GM12872 (cell line): ENCODE measurements at regions not wholly inside any gene's neighbourhood (a gene's known extent, or its start where the extent isn't known, plus 50 kb on each side); places are given as distances from the start of the nearest gene placed in this dataset.

Experiments used
- TF ChIP-seq, protein P1 (sequence below): IDR thresholded peaks from 3 replicates; pipeline ENCODE4 v1.5.1; 2011; ENCODE audit warnings: low read depth, mild to moderate bottlenecking, low read length, moderate library complexity; ENCODE audit not compliant: insufficient read depth

DNA sequence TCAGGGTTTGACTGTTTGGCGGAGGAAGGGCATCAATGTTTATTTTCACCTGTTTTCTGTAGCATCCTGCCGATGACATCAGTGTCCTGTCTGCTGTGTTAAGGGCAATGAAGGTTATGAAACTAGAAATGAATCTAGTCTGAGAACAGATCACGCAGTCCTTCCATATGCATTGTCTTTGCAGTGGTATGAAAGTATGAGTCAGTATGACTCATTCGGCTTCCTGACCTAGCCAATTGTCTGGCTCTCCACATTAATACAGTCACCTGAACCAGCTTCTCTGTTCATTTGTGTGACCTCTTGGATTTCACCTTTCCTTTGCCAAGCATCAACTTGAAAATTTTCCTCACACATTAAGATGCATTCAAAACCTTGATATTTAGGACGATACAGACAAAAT is 353.8 kb downstream of the RND3 start:
- TF ChIP-seq, protein P1, sequence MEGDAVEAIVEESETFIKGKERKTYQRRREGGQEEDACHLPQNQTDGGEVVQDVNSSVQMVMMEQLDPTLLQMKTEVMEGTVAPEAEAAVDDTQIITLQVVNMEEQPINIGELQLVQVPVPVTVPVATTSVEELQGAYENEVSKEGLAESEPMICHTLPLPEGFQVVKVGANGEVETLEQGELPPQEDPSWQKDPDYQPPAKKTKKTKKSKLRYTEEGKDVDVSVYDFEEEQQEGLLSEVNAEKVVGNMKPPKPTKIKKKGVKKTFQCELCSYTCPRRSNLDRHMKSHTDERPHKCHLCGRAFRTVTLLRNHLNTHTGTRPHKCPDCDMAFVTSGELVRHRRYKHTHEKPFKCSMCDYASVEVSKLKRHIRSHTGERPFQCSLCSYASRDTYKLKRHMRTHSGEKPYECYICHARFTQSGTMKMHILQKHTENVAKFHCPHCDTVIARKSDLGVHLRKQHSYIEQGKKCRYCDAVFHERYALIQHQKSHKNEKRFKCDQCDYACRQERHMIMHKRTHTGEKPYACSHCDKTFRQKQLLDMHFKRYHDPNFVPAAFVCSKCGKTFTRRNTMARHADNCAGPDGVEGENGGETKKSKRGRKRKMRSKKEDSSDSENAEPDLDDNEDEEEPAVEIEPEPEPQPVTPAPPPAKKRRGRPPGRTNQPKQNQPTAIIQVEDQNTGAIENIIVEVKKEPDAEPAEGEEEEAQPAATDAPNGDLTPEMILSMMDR: no peak

DNA sequence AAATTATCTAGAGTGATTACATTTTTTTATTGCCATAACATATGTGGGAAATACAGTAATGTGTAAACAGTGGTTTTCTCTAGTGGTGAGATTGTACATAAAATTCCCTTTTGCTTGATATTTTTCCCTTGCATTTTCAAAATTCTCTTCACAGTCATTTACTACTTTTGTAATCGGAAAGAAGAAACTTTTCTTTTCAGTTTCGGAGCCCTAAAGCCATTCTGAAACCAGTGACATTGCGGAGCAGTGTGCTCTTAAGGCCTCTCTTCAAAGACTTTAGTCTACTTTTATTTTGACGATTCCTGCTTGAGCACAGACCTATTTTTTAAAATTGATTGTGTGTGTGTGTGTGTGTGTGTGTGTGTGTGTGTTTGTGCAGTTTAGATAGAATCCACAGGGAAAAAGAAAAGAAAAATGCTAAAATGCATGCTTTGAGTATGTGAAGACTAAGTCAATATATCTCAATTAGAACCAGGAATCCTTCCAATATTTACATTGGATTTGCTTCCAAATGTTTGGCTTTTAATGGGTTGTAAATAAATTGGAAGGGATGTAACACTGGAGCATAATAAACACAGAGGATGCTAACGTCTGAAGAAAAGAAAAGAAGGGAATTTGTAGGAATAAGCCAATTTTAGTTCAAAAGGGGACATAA is 357.4 kb downstream of the RND3 start:
- TF ChIP-seq, protein P1: no peak

DNA sequence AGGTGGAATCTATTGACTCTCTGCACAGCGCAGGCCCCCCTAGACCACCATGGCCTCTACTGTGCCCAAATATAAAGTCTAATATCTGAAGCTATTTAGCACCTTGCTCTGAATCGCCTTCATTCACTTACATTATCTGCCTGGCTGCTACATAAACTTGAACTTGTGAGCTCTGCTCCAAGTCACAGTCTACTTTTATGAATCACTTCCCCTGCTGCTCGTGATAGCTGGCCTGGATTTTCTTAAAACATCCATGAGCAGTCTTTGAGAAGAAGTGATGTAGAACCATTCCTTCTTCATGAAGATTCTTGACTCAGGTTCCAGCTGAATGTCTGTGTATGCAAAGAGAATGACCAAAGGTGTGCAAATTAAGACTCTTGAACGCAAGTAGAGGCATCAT is 359.5 kb downstream of the RND3 start:
- TF ChIP-seq, protein P1: no peak

DNA sequence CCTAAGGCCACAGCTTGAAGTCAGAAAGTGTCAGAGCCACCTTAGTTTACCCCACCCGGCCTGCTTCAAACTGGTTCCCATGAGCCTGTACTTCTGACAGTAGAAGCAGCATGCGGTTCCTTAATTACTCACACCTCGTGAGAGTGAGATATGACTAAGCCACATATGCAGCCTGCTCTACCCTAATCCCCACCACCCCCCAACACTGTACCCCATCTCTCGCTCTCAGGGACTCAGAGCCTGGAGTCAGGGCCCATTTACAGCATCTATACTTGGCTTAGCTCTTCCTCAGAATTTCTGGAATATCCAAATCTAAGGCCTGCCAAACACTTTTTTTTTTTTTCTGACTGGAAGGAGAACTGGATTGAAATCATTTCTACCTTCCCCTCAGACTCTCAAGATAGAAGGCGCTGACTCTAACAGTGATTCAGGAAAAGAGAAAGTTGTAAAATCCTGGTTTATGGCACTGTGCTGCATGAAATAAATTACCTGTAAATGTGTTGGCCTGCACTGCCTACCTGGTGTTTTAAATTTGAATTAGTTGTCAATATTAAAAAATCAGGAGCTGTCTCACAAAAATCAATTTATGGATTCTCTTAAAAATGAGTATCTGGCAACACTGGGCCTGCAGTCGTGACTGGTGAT is 360.0 kb downstream of the RND3 start:
- TF ChIP-seq, protein P1: no peak

DNA sequence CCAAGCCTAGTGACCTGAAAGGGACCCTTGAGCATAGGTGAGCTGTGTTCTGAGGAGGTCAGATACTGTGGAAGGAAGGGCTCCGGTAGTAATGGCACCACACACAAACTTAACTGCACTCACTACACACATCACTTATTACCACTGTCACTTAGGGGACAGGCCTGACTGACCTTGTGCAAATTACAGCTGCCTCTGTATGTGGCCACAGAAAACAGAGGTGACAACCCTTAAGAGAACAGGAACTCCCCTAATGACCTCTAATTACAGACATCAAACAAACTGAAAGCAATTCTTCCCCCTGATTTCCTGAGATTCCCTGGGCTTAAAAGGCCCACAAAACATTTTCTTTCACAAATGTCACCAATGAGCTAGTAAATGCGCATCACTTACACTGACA is 360.6 kb downstream of the RND3 start:
- TF ChIP-seq, protein P1: no peak

DNA sequence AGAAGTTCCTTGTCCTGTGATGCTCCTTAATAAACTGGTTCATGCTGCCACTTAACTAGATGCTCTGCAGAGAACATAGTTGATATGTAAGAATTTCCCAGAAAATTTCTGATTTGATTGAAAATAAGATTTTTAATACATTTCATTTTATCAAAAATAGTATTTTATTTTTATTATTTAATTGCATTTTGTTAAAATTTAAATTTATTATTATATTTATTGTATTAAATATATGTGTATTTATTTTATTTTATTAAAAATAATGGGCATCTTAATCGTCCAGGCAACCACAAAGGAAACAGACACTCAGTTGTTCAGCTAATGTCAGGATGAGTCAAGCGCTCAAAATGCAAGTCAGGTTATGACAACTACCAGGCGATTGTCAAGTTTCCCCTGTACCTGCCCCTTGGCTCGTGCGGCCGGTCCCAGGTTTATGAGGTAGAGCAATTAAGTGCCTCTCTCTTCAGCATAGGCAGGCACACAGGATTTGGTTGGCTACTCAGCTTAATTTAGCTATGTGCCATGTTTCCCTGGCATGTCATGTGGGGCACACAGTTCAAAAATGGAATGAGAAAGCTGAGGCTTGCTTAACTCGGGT is 361.2 kb downstream of the RND3 start:
- TF ChIP-seq, protein P1: no peak

DNA sequence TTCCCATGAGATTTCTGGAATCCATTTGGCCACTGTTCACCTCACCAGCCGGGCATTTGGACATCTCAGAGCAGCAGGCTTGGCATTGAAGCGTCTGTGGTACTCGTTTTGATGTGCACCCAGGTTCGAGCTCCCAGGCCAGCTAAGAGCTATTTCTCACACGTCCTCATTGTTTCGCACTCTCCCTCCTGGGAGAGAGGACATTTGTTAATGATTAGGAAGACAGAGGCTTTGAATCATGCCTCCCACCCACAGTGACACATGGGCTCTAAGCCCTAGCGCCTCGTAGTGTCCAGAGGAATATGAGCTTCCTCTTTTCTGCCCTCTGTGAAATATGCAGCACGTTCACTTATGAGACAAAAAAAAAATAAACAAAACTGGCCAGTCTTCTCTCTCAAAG is 361.8 kb downstream of the RND3 start:
- TF ChIP-seq, protein P1: no peak
